Subcutaneous abdominal adipose tissue (tissue), 5 donors: ENCODE measurements at regions not wholly inside any gene's neighbourhood (a gene's known extent, or its start where the extent isn't known, plus 50 kb on each side); places are given as distances from the start of the nearest gene placed in this dataset.
"Not testable (repeated sequence)": the region's sequence is repeated elsewhere in the genome, so short reads cannot be mapped to it uniquely, and the experiment has no call there.

Experiments used
- H3K27ac ChIP-seq: one replicate; pipeline ENCODE4 v1.7.0; 2013; ENCODE audit warnings: low read depth, mild to moderate bottlenecking, inconsistent platforms, low read length, moderate library complexity
- H3K27me3 ChIP-seq, 5 donors: one replicate each; pipeline ENCODE4 v1.7.0; 2013; ENCODE audit warnings: low read length in 5 of 5, inconsistent platforms in 1 of 5; ENCODE audit not compliant: control insufficient read depth in 5 of 5, insufficient read depth in 4 of 5
- H3K36me3 ChIP-seq, 5 donors: one replicate each; pipeline ENCODE4 v1.7.0; 2013; ENCODE audit warnings: low read length in 5 of 5; ENCODE audit not compliant: control insufficient read depth in 5 of 5, insufficient read depth in 5 of 5
- H3K4me1 ChIP-seq, 5 donors: one replicate each; pipeline ENCODE4 v1.7.0; 2013; ENCODE audit warnings: low read length in 5 of 5, mild to moderate bottlenecking in 3 of 5, moderate library complexity in 1 of 5; ENCODE audit not compliant: control insufficient read depth in 5 of 5, insufficient read depth in 5 of 5
- H3K4me3 ChIP-seq, 5 donors: one replicate each; pipeline ENCODE4 v1.7.0; 2013; ENCODE audit warnings: low read length in 5 of 5, low read depth in 1 of 5
- H3K9ac ChIP-seq, 5 donors: one replicate each; pipeline ENCODE4 v1.7.0; 2013; ENCODE audit warnings: low read length in 5 of 5, mild to moderate bottlenecking in 4 of 5, moderate library complexity in 3 of 5
- H3K9me3 ChIP-seq, 5 donors: one replicate each; pipeline ENCODE4 v1.7.0; 2013; ENCODE audit warnings: low read length in 5 of 5; ENCODE audit not compliant: control insufficient read depth in 5 of 5
- donor health status: healthy.
- donor health status: healthy.
- donor health status: healthy.
- donor health status: healthy.
- donor health status: healthy.

DNA sequence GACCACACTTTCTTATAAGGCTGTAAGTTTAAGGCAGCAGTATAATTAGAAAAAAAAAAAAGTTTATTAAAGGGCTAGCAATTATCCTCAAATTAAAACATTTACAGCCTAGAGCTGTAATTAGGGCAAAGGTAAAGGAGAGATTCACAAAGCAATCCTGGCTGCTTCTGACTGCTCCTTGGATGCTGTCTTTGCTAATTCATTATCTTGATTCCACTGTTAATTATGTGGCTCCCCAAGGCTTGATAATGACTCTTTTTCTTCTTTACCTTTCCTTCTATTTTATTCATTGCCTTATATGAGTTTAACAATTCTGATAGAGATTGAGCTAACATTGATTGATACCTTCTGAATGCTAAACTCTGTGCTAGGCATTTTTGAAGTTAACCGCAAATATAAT is 476.5 kb downstream of the DTWD2 start:
- no peak overlapping the region for H3K9ac ChIP-seq
- no peak overlapping the region for H3K4me3 ChIP-seq
- H3K9me3 ChIP-seq, result peaks cover 0 to 2% (median 0%) of the 10 kb centered on the region in 5 donors
- H3K36me3 ChIP-seq, result no peaks in the 10 kb centered on the region
- no peaks in the 10 kb centered on the region for H3K27me3 ChIP-seq
- no peaks in the 10 kb centered on the region for H3K4me1 ChIP-seq
- no peak overlapping the region for H3K27ac ChIP-seq

DNA sequence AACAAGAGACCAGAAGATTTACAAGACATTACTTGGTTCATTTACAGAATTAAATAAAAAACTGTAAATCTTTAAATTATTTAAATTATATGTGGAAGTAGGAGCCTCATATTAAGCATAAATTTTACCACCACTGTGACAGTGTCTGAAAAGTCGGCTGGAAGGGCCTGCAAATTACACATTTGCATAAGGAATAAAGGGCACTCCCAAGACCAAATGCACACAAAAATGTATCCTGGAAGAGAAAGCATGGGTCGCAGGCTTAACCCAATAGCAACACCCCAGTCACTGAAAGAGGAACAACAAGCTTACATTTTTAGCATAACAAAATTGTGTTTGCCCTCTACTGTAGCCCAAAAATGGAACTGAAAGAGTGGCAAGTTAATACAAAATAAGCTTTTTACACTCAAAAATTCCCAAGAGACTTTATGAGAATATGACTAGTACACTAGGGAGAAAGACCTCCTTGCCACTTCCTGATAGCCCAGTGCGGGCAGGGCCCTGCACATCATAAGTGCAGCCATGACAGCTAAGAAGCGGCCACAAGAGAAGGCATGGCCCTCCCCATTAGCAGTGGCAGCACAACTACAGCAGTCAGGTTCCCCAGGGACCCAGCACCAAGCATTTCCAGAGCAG is 482.0 kb downstream of the DTWD2 start:
- no peaks in the 10 kb centered on the region for H3K4me1 ChIP-seq
- H3K27ac ChIP-seq, result no peak overlapping the region
- H3K9me3 ChIP-seq, result peaks cover 0 to 12% (median 4%) of the 10 kb centered on the region in 5 donors
- no peaks in the 10 kb centered on the region for H3K27me3 ChIP-seq
- H3K36me3 ChIP-seq, result no peaks in the 10 kb centered on the region
- H3K4me3 ChIP-seq, result no peak overlapping the region
- no peak overlapping the region for H3K9ac ChIP-seq

DNA sequence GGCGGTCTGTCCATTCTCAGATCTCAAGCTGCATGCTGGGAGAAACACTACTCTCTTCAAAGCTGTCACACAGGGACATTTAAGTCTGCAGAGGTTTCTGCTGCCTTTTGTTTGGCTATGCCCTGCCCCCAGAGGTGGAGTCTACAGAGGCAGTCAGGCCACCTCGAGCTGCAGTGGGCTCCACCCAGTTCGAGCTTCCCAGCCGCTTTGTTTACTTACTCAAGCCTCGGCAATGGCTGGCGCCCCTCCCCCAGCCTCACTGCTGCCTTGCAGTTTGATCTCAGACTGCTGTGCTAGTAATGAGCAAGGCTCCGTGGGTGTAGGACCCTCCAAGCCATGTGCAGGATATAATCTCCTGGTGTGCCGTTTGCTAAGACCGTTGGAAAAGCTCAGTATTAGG is 486.1 kb downstream of the DTWD2 start:
- H3K4me3 ChIP-seq, H3K9ac ChIP-seq, H3K4me1 ChIP-seq, H3K27ac ChIP-seq, H3K36me3 ChIP-seq, H3K27me3 ChIP-seq: not testable (repeated sequence)
- H3K9me3 ChIP-seq, result peaks cover 0 to 12% (median 4%) of the 10 kb centered on the region in 5 donors

DNA sequence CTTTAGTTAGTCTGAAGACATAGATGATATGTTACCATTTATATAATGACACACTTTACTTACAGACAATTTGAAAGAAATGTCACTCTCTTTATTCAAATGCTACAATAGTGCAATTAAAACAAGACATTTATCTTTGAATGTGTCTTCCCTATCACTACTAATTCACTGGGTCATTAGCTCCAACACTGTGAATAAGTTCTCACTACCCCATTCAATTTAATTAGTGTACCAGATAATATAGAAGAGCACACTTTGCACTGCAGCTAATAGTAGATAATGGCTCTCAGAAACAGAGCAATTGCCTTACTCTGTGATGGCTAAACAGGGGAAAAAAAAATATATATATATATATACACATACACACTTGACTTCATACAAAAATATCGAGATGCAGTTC is 497.0 kb downstream of the DTWD2 start:
- Histone ChIP-seq H3K9ac (no peak overlapping the region), H3K4me3 (no peak overlapping the region)

DNA sequence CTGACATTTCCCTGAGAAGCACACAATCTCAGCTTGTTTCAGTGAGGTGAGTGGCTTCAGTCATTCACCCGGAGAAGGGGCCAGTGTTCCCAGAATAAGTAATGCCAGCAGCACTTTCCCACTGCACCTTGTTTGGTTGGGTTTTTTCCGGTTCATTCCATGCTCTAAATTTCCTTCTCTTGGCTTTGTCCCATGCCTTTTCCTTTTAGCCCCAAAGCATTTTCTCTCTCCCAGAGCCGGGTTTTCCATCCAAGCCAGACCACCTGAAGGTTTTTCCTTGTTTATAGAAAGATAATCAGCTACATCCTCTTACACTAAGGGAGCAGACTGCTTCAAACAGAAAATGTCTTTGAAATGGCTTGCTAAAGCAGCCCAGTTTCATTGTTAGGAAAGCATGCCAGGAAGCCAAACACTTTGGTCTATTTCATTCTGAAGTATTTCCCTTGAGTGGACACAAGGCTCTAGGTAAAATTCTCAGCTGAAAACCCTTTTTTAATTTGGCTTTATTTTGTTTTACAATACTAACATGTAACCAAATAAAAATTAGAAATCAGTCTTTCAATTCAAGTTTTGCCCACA is 501.6 kb downstream of the DTWD2 start:
- no peak overlapping the region for H3K9ac ChIP-seq
- no peaks in the 10 kb centered on the region for H3K27me3 ChIP-seq
- no peak overlapping the region for H3K4me3 ChIP-seq
- no peak overlapping the region for H3K27ac ChIP-seq
- H3K4me1 ChIP-seq, result peaks cover 0 to 4% (median 0%) of the 10 kb centered on the region in 5 donors
- no peaks in the 10 kb centered on the region for H3K36me3 ChIP-seq
- H3K9me3 ChIP-seq, result no peaks in the 10 kb centered on the region

More for the DNA sequence above, 497.0 kb downstream of the DTWD2 start:
- H3K27me3 ChIP-seq, result no peaks in the 10 kb centered on the region
- H3K27ac ChIP-seq, result no peak overlapping the region
- no peaks in the 10 kb centered on the region for H3K36me3 ChIP-seq
- H3K4me1 ChIP-seq, result peaks cover 0 to 4% (median 0%) of the 10 kb centered on the region in 5 donors
- H3K9me3 ChIP-seq, result peaks cover 0 to 10% (median 0%) of the 10 kb centered on the region in 5 donors

DNA sequence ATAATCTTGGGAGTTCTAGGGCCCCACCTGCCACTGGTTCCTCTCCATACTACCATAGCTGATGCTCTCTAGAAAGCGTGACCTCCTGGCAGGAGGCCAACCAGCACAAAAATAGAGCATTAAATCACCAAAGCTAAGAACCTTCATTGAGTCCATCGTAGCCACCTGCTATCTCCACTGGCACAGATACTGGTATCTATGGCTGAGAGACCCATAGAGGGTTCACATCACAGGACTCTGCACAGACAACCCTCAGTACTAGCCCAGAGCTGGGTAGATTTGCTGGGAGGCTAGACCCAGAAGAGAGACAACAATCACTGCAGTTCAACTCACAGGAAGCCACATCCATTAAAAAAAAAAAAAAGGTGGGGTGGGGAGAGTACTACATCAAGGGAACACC is 509.1 kb downstream of the DTWD2 start:
- no peak overlapping the region for H3K27ac ChIP-seq
- no peak overlapping the region for H3K4me3 ChIP-seq
- H3K36me3 ChIP-seq, result no peaks in the 10 kb centered on the region
- H3K9ac ChIP-seq, result no peak overlapping the region
- no peaks in the 10 kb centered on the region for H3K4me1 ChIP-seq
- H3K27me3 ChIP-seq, result no peaks in the 10 kb centered on the region
- H3K9me3 ChIP-seq, result peaks cover 0 to 12% (median 0%) of the 10 kb centered on the region in 5 donors

DNA sequence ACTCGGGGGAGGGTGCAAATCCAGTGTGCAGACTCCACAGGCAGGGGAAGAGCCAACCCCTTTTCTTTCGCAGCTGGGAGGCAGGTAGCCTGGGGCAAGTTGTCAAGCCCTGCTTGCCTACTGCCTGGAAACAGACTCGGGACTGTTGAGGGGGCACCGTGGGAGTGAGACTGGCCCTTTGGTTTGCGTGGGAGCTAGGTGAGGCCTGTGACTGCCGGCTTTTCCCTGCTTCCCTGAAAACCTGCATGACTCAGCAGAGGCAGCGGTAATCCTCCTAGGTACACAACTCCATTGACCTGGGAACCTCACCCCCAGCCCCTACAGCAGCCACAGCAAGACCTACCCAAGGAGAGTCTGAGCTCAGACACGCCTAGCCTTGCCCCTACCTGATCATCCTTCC is 509.5 kb downstream of the DTWD2 start:
- Histone ChIP-seq H3K9ac (no peak overlapping the region), H3K9me3 (peaks cover 0 to 12% (median 0%) of the 10 kb centered on the region in 5 donors), H3K27me3 (no peaks in the 10 kb centered on the region), H3K4me1 (no peaks in the 10 kb centered on the region), H3K36me3 (no peaks in the 10 kb centered on the region), H3K4me3 (no peak overlapping the region), H3K27ac (no peak overlapping the region)

DNA sequence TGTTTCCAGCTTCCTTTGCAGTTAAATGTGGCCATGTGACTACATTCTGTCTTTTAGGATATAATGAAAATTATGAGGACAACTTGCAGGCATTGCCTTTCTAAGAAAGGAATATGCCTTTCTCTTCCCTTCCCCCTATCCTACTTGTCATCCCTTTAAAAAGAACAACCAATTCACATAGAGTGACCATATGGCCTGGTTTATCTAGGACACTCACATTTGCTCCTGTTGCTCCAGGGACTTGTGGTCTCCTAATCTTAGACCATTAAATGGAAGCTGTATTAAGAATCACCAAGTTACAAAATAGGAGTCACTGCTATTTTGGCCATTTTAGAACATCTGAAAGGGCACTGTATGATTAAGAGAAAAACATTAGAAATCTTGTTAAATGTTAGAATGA is 520.3 kb downstream of the DTWD2 start:
- Histone ChIP-seq H3K27me3 (no peaks in the 10 kb centered on the region), H3K9me3 (no peaks in the 10 kb centered on the region), H3K4me1 (no peaks in the 10 kb centered on the region), H3K27ac (no peak overlapping the region), H3K36me3 (no peaks in the 10 kb centered on the region), H3K4me3 (no peak overlapping the region), H3K9ac (no peak overlapping the region)

DNA sequence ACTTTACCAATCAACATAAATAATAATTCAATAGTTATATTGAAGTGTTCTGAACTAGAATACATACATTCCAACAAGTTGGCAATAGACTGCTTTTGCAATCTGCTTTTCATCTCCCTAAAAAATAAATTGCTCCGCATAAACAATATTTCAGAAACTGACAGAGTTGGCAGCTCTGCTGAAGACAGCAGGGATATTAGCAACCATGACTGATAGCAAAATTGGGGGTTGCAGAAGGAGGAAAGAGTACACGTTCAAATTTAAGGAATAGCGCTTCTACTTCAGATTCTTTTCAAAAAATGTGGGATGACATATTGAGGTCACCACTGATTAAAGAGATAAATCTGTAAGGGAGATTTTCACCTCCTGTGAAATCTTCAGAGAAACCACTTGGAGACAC is 521.2 kb downstream of the DTWD2 start:
- Histone ChIP-seq H3K9me3 (no peaks in the 10 kb centered on the region), H3K27ac (no peak overlapping the region), H3K9ac (no peak overlapping the region), H3K27me3 (no peaks in the 10 kb centered on the region), H3K4me1 (no peaks in the 10 kb centered on the region), H3K4me3 (no peak overlapping the region), H3K36me3 (no peaks in the 10 kb centered on the region)

DNA sequence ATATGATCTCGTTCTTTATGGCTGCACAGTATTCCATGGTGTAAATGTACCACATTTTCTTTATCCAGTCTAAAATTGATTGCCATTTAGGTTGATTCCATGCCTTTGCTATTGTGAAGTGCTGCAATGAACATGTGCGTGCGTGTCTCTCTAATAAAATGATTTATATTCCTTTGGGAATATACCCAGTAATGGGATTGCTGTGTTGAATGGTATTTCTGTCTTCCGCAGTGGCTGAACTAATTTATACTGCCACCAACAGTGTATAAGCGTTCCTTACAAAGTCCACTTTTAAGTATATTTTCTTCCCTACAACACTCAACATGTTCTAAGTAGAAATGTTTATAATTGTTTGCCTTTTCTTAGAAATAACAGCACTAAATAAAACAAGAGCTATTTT is 521.9 kb downstream of the DTWD2 start:
- Histone ChIP-seq H3K27ac (no peak overlapping the region), H3K9me3 (no peaks in the 10 kb centered on the region), H3K9ac (no peak overlapping the region), H3K27me3 (no peaks in the 10 kb centered on the region), H3K36me3 (no peaks in the 10 kb centered on the region), H3K4me1 (no peaks in the 10 kb centered on the region), H3K4me3 (no peak overlapping the region)
